ENCODE measurements at regions not wholly inside any gene's neighbourhood (a gene's known extent, or its start where the extent isn't known, plus 50 kb on each side); places are given as distances from the start of the nearest gene placed in this dataset.

GRCh38 chr11:19430346-19430745 is 189.6 kb upstream of the E2F8 start:
- H3K4me3 Mint-ChIP-seq, result no peak overlapping the region
- no peak overlapping the region for H3K27ac Mint-ChIP-seq
- H3K27me3 Mint-ChIP-seq (ENCODE audit: low read depth, poor library complexity), result peaks cover 15% of the 10 kb centered on the region
- no peaks in the 10 kb centered on the region for H3K9me3 Mint-ChIP-seq
- DNase-seq, result no peak
- no peaks in the 10 kb centered on the region for H3K36me3 Mint-ChIP-seq (ENCODE audit: low read depth)
- TF ChIP-seq CTCF (IDR thresholded peaks at IDR 0.05), result no peak
- peaks cover 62% of the 10 kb centered on the region for H3K4me1 Mint-ChIP-seq

GRCh38 chr11:19429108-19429760 is 188.5 kb upstream of the E2F8 start:
- no peaks in the 10 kb centered on the region for H3K9me3 Mint-ChIP-seq
- no peak for TF ChIP-seq CTCF (IDR thresholded peaks at IDR 0.05)
- no peak overlapping the region for H3K27ac Mint-ChIP-seq
- DNase-seq, result no peak
- H3K4me1 Mint-ChIP-seq, result peaks cover 62% of the 10 kb centered on the region
- peaks cover 15% of the 10 kb centered on the region for H3K27me3 Mint-ChIP-seq (ENCODE audit: low read depth, poor library complexity)
- no peak overlapping the region for H3K4me3 Mint-ChIP-seq
- H3K36me3 Mint-ChIP-seq (ENCODE audit: low read depth), result no peaks in the 10 kb centered on the region

DNA sequence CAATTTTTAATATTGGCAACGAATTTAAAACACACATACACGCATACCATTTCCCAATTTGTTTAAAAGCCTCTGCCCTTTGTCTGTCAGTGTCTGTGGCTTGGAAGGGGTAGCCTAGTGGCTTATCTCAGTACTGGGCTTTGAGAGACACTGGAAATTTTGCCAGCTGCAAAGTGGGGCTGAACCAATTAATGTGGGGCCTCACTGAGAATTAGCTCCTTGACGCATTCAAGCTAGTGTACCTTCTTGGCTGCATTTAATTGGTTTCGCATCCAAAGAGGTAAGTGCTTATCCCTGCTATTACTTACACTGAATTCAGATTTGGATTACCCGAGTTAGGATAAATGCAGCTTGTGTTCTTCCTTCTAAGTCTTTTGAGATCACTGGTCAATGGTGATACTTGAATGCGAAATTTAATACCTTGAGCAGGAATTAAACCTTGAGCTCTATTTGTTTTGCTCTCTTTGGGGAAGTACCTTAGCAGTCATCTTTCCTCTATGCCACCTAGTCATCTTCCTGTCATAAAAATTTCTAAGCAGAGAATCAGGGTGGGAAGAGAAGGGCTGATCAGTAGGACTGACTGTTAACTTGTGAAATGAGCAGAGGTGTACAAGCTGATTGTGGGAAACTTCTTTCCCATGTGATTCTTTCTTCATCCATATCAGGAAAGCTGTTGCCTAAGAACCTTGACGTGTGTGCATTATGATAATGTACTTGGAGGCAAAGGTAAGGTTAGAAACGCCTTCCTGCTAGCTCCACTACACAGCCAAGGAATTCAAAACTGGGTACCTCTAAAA is 187.7 kb upstream of the E2F8 start:
- TF ChIP-seq CTCF (IDR thresholded peaks at IDR 0.05), result no peak
- no peaks in the 10 kb centered on the region for H3K9me3 Mint-ChIP-seq
- no peak overlapping the region for H3K27ac Mint-ChIP-seq
- H3K27me3 Mint-ChIP-seq (ENCODE audit: low read depth, poor library complexity), result peaks cover 15% of the 10 kb centered on the region
- DNase-seq, result no peak
- H3K36me3 Mint-ChIP-seq (ENCODE audit: low read depth), result no peaks in the 10 kb centered on the region
- H3K4me1 Mint-ChIP-seq, result peaks cover 62% of the 10 kb centered on the region
- H3K4me3 Mint-ChIP-seq, result no peak overlapping the region

DNA sequence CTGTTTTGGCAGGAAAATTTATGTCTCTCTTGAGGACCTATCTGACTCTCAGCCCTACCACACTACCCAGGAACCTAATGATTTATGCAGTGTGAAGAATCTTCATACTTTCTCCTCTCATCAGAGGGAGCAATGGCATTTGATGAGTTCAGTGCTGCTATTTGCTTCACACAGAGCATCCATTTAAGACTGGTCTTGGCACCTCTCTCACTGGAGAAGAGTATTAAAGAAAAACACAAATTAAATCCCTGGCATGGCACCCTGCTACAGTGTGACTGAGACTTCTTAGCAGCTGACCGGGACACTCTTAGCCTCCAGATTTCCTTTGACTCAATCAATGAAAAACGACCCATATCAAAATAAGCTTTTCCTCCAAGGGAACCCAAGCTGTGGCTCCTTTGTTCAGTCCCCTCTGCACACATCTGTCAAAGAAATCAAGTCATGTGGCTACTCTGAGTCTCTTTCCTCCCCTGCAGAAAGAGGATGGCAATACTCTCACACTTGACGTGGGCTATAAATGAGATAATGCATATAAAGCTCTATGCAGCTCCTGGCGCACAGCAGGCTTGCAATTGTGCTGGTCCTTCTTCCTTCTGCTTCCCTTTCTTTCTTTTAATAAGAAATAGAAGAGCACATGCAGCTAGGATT is 186.1 kb upstream of the E2F8 start:
- H3K4me1 Mint-ChIP-seq, result peaks cover 59% of the 10 kb centered on the region
- no peaks in the 10 kb centered on the region for H3K9me3 Mint-ChIP-seq
- H3K27ac Mint-ChIP-seq, result peak overlapping the region; percentile 77
- H3K4me3 Mint-ChIP-seq, result no peak overlapping the region
- H3K27me3 Mint-ChIP-seq (ENCODE audit: low read depth, poor library complexity), result peaks cover 15% of the 10 kb centered on the region
- no peak for TF ChIP-seq CTCF (IDR thresholded peaks at IDR 0.05)
- no peaks in the 10 kb centered on the region for H3K36me3 Mint-ChIP-seq (ENCODE audit: low read depth)
- no peak for DNase-seq

DNA sequence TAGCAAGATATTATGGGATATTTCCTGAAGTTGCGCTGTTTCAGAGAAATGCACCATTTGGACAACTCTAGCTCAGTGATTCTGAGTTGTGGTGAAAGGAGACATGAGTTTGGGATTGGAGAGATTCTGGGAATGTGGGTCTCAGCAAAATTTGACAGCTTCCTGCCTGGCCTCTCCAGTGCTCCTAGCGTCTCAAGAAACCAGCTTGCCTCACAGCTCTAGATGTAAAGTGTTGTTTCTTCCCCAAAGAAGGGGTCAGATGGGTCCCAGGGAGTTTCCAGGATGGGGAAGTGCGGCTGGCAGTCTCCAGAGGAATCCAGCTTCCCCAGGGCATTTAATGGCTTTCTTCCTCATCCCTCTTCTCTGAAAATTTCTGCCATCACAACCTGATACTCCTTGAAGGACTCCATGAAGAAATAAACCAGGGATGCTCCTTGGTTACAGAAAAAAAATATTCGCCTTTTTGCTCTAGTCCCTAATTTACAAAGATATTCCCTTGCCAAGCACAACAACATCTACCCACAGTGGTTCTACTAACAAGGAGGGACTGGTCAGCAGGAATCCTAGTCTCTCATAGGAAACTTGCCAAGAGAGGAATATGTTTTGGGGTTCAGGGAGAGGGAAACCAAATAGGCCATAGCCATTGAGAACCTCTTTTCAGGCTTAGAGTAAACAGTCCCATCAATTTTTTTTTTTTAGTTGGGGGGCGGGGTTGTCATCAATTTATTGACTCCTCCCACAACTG is 185.4 kb upstream of the E2F8 start:
- H3K27me3 Mint-ChIP-seq (ENCODE audit: low read depth, poor library complexity), result peaks cover 11% of the 10 kb centered on the region
- no peaks in the 10 kb centered on the region for H3K36me3 Mint-ChIP-seq (ENCODE audit: low read depth)
- H3K27ac Mint-ChIP-seq, result peak overlapping the region; percentile 3
- no peaks in the 10 kb centered on the region for H3K9me3 Mint-ChIP-seq
- DNase-seq, result no peak
- TF ChIP-seq CTCF (IDR thresholded peaks at IDR 0.05), result no peak
- H3K4me1 Mint-ChIP-seq, result peaks cover 58% of the 10 kb centered on the region
- H3K4me3 Mint-ChIP-seq, result no peak overlapping the region

Data from nephron progenitor cell (in vitro differentiated cells).